ENCODE measurements at regions not wholly inside any gene's neighbourhood (a gene's known extent, or its start where the extent isn't known, plus 50 kb on each side); places are given as distances from the start of the nearest gene placed in this dataset.

- no peak overlapping the region for H3K9ac ChIP-seq (replicated peaks; ENCODE audit: extremely low read depth, insufficient read depth, low read length)
- H3K27ac ChIP-seq (ENCODE audit: insufficient read depth, low read depth, low read length) = no peak overlapping the region
- CTCF ChIA-PET = no interaction called here
- dilution Hi-C loops (cut with MboI; ENCODE audit: extremely low pct_ligation_motif_present, low sequenced_read_pairs) (no loop called here), intact Hi-C loops (cut with micrococcal nuclease) (no loop called here)
- no peak overlapping the region for H3K4me3 ChIP-seq (replicated peaks in 1 of 3; ENCODE audit: insufficient read depth in 1 of 3, low read depth in 1 of 3, low read length in 3 of 3)
- no peak overlapping the region for H3K4me2 ChIP-seq (ENCODE audit: insufficient read depth, low read length)
- FAIRE-seq = no peak
- no peaks in the 10 kb centered on the region for H3K9me1 ChIP-seq (replicated peaks; ENCODE audit: control insufficient read depth, extremely low read depth, insufficient read depth, low read length)
- no peaks in the 10 kb centered on the region for H3K4me1 ChIP-seq (ENCODE audit: control insufficient read depth, extremely low read depth, insufficient read depth, low read length)
- H3K27me3 ChIP-seq (ENCODE audit: control insufficient read depth in 2 of 2, insufficient read depth in 2 of 2, low read length in 2 of 2) = no peaks in the 10 kb centered on the region
- H3K9me3 ChIP-seq (replicated peaks; ENCODE audit: control insufficient read depth, insufficient read depth, low read length) = peaks cover 9% of the 10 kb centered on the region
- no peak overlapping the region for H2AFZ ChIP-seq (ENCODE audit: low read depth, low read length)
- no peak for DNase-seq (ENCODE audit: low read depth, low spot score)
- BruUV-seq (replicated peaks) = no TSS peak
- POLR2A ChIA-PET = no interaction called here
- no peaks in the 10 kb centered on the region for H3K36me3 ChIP-seq (ENCODE audit: control insufficient read depth in 2 of 2, extremely low read depth in 1 of 2, insufficient read depth in 2 of 2, low read length in 2 of 2)
- no peaks in the 10 kb centered on the region for H4K20me1 ChIP-seq (replicated peaks; ENCODE audit: control insufficient read depth, extremely low read depth, insufficient read depth, low read length)
- H3K79me2 ChIP-seq (ENCODE audit: control insufficient read depth, insufficient read depth, low read length) = no peaks in the 10 kb centered on the region
- TF ChIP-seq EZH2 (IDR thresholded peaks at IDR 0.05; ENCODE audit: borderline replicate concordance, low read depth, low read length, severe bottlenecking) (no peak), GATA2 (IDR thresholded peaks at IDR 0.05; ENCODE audit: insufficient read depth, insufficient read length, low read depth, low read length) (no peak), FOS (IDR thresholded peaks at IDR 0.05; ENCODE audit: borderline replicate concordance, insufficient read depth, low read length) (no peak), MYC (IDR thresholded peaks at IDR 0.05; ENCODE audit: low read depth, low read length) (no peak), MAX (IDR thresholded peaks at IDR 0.05; ENCODE audit: insufficient read depth, insufficient read length) (no peak), POLR2AphosphoS5 (IDR thresholded peaks at IDR 0.05; ENCODE audit: insufficient read depth, low read depth, low read length) (no peak), CTCF (IDR thresholded peaks at IDR 0.05; ENCODE audit: extremely low read depth in 1 of 2, insufficient read depth in 1 of 2, low read depth in 1 of 2, low read length in 2 of 2) (no peak), POLR2A (IDR thresholded peaks at IDR 0.05; ENCODE audit: low read depth, low read length) (no peak), JUN (IDR thresholded peaks at IDR 0.05; ENCODE audit: borderline replicate concordance, insufficient read depth, insufficient read length, low read depth) (no peak)
Measured at GRCh38 chr10:131650771-131651673, 249.8 kb upstream of the PPP2R2D start.
